Cardiac muscle cell (in vitro differentiated cells and primary cell): ENCODE measurements at regions not wholly inside any gene's neighbourhood (a gene's known extent, or its start where the extent isn't known, plus 50 kb on each side); places are given as distances from the start of the nearest gene placed in this dataset.

Experiments used
- DNase-seq, 2 donors: peaks; one replicate each; pipeline versions ENCODE4 v3.0.0 to v3.0.0-alpha.2; 2010 to 2017; ENCODE audit warnings: low read depth in 1 of 2, low spot score in 1 of 2
- H3K27ac ChIP-seq: fragments of 200-600 bp; sonication (generic); 2 replicates; pipeline ENCODE4 v1.5.1; 2016
- H3K27me3 ChIP-seq: fragments of 200-600 bp; sonication (generic); 2 replicates; pipeline ENCODE4 v1.6.0; 2016; ENCODE audit warnings: control low read depth
- H3K36me3 ChIP-seq: fragments of 200-600 bp; sonication (generic); 2 replicates; pipeline ENCODE4 v1.5.1; 2016; ENCODE audit warnings: control low read depth
- H3K4me1 ChIP-seq: fragments of 200-600 bp; sonication (generic); 2 replicates; pipeline ENCODE4 v1.8.1; 2017; ENCODE audit warnings: low read depth, mild to moderate bottlenecking, mixed run types
- H3K4me3 ChIP-seq: fragments of 200-600 bp; sonication (generic); 2 replicates; pipeline ENCODE4 v1.5.1; 2016; ENCODE audit warnings: mild to moderate bottlenecking
- H3K9me3 ChIP-seq: fragments of 200-600 bp; sonication (generic); 2 replicates; pipeline ENCODE4 v1.5.1; 2017; ENCODE audit warnings: low read depth, mild to moderate bottlenecking, control low read depth
- CTCF ChIP-seq: IDR thresholded peaks from 2 replicates; pipeline ENCODE4 v1.5.1; 2012; ENCODE audit warnings: low read depth, mild to moderate bottlenecking, low read length

- no peak for TF ChIP-seq CTCF
- Histone ChIP-seq H3K27me3 (peaks cover 8% of the 10 kb centered on the region), H3K4me1 (no peaks in the 10 kb centered on the region), H3K27ac (no peak overlapping the region), H3K4me3 (no peak overlapping the region), H3K9me3 (no peaks in the 10 kb centered on the region), H3K36me3 (no peaks in the 10 kb centered on the region)
- DNase-seq: no peak
Measured at GRCh38 chr3:66795365-66795764, 202.7 kb upstream of the KBTBD8 start.

DNA sequence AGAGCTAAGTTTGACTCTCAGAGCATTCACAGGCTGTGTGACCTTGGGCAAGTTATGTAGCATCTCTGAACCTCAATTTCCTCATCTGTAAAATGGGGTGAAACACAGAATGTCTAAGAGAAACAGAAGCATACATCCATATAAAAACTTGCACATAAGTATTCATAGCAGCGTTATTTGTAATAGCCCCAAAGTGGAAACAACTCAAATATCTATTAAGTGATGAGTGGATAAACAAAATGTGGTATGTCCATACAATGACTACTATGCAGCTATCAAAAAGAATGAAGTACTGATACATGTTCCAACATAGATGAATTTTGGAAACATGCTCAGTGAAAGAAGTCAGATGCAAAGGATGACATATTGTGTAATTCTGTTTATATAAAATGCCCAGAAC, 201.8 kb upstream of the KBTBD8 start:
- no peak for TF ChIP-seq CTCF
- peaks cover 8% of the 10 kb centered on the region for H3K27me3 ChIP-seq
- H3K4me3 ChIP-seq: no peak overlapping the region
- no peaks in the 10 kb centered on the region for H3K36me3 ChIP-seq
- H3K27ac ChIP-seq: no peak overlapping the region
- DNase-seq: no peak
- H3K9me3 ChIP-seq: no peaks in the 10 kb centered on the region
- no peaks in the 10 kb centered on the region for H3K4me1 ChIP-seq

GRCh38 chr3:66797889-66798560, 200.1 kb upstream of the KBTBD8 start:
- peak; percentile 23 to 74 for DNase-seq
- H3K27ac ChIP-seq: no peak overlapping the region
- no peaks in the 10 kb centered on the region for H3K9me3 ChIP-seq
- no peaks in the 10 kb centered on the region for H3K36me3 ChIP-seq
- TF ChIP-seq CTCF: no peak
- no peaks in the 10 kb centered on the region for H3K4me1 ChIP-seq
- H3K27me3 ChIP-seq: peaks cover 8% of the 10 kb centered on the region
- peak overlapping the region; percentile 6 for H3K4me3 ChIP-seq

GRCh38 chr3:66800941-66801545, 197.1 kb upstream of the KBTBD8 start:
- H3K4me1 ChIP-seq: no peaks in the 10 kb centered on the region
- H3K9me3 ChIP-seq: no peaks in the 10 kb centered on the region
- no peaks in the 10 kb centered on the region for H3K36me3 ChIP-seq
- H3K4me3 ChIP-seq: no peak overlapping the region
- no peak overlapping the region for H3K27ac ChIP-seq
- TF ChIP-seq CTCF: no peak
- H3K27me3 ChIP-seq: peaks cover 15% of the 10 kb centered on the region
- DNase-seq: no peak

- peak; percentile 23 for TF ChIP-seq CTCF
- no peaks in the 10 kb centered on the region for H3K36me3 ChIP-seq
- no peak overlapping the region for H3K4me3 ChIP-seq
- H3K27ac ChIP-seq: no peak overlapping the region
- peaks cover 10% of the 10 kb centered on the region for H3K27me3 ChIP-seq
- no peak for DNase-seq
- H3K4me1 ChIP-seq: no peaks in the 10 kb centered on the region
- no peaks in the 10 kb centered on the region for H3K9me3 ChIP-seq
Measured at GRCh38 chr3:66803206-66803605, 194.9 kb upstream of the KBTBD8 start.
